GM21737 (cell line): ENCODE measurements at regions not wholly inside any gene's neighbourhood (a gene's known extent, or its start where the extent isn't known, plus 50 kb on each side); places are given as distances from the start of the nearest gene placed in this dataset.

Experiments
- ATAC-seq: cut with Tn5 transposase; IDR thresholded peaks from one replicate; pipeline ENCODE4 v1.9.1; 2021; ENCODE audit warnings: mild to moderate bottlenecking, moderate library complexity; ENCODE audit not compliant: unreplicated experiment

- no peak for ATAC-seq
Observed at GRCh38 chr7:118671149-118671548, 446.6 kb downstream of the ANKRD7 start.

DNA sequence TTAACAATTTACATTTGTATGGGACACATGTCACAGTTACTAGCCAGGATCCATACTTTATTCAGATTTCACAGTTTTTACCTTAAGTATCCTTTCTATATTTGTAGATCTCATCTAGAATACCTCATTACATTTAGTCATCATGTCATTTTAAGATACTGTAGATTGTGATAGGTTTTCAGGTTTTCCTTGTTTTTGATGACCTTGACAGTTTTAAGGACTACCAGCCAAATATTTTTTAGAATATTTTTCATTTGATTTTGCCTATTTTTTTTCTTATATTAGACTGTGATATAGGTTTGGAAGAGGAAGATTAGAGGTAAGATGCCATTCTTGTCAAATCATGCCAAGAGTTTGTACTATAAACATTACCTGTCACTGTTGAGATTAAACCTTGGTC is 460.3 kb downstream of the ANKRD7 start:
- no peak for ATAC-seq

GRCh38 chr7:118689403-118689802 is 464.9 kb downstream of the ANKRD7 start:
- no peak for ATAC-seq

- no peak for ATAC-seq
Observed at GRCh38 chr7:118696879-118697278, 472.4 kb downstream of the ANKRD7 start.

- no peak for ATAC-seq
Observed at GRCh38 chr7:118699222-118699621, 474.7 kb downstream of the ANKRD7 start.

- ATAC-seq: no peak
Observed at GRCh38 chr7:118708741-118709140, 484.2 kb downstream of the ANKRD7 start.

DNA sequence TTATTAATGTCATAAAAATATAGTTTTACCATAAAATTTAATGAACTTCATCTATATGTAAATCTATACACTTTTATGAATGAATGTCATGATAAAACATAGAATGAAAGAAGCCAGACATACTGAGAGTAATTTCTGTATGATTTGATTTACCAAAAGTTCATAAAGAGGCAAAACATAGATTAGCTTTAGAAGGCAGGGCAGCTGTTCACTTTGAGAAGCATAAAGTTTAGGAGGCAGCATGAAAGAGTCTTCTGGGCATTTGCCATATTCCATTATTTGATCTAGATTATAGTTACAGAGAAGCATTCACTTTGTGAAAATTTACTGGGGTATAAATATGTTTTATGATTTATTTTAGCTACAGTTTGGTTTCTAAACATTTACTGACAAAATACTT is 487.2 kb downstream of the ANKRD7 start:
- ATAC-seq: no peak

DNA sequence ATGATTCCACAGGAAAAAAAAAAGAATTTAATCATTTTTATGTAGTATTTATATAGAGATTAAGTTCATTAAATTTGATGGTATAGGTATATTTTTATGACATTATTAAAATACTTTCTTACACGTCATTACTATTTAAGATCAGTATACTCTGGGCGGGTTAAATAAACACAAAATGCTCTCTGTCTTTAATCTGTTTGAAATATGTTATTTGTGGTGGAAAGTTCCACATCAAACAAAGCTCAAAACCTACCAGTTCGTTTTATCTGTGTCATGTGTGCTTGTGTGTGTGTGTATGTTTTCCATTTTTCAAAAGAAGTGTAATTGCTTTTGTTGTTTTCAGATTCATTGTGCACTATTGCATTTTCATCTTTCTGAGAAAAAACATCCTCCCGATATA is 488.5 kb downstream of the ANKRD7 start:
- no peak for ATAC-seq

- ATAC-seq: no peak
Observed at GRCh38 chr7:118720632-118721031, 496.1 kb downstream of the ANKRD7 start.

- no peak for ATAC-seq
Observed at GRCh38 chr7:118731854-118732253, 507.4 kb downstream of the ANKRD7 start.

- no peak for ATAC-seq
Observed at GRCh38 chr7:118734541-118734940, 510.0 kb downstream of the ANKRD7 start.

GRCh38 chr7:118735441-118735840 is 510.9 kb downstream of the ANKRD7 start:
- no peak for ATAC-seq

- no peak for ATAC-seq
Observed at GRCh38 chr7:118737935-118738334, 513.4 kb downstream of the ANKRD7 start.

DNA sequence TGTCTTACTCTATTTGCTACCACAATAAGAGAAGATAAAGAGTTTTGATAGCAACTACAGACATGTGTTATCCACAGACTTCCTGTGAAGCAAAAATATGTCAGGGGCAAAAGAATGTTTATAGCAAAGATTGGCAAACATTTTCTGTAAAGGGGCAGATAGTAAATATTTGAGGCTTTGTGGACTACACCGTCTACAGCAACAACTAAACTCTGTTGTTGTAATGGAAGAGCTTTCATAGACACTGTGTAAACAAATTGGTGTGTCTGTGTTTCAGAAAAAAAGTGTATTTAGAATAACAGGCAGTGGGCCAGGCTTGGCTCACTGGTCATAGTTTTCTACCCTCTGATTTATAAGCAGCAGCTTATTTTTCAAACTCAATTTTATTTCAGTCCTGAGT is 521.4 kb downstream of the ANKRD7 start:
- ATAC-seq: no peak

DNA sequence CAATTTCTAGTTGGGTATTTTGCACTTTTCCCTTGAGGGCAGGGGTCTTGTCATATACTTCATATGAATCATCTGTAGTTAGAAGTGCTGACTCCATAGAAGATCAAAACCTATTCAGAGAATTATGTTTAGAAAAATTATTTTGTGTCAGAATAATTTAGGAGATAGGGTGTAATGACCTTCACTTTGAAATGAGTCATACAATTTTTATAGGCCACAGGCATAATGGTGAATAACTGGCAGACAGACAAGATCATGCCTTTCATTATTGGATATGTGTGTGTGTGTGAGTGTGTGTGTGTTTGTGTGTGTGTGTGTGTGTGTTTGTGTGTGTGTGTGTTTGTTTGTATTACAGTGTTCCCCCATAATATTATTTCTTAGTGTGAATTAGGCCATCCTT is 523.0 kb downstream of the ANKRD7 start:
- no peak for ATAC-seq

GRCh38 chr7:118753479-118753878 is 529.0 kb downstream of the ANKRD7 start:
- no peak for ATAC-seq

- ATAC-seq: no peak
Observed at GRCh38 chr7:118754608-118755007, 530.1 kb downstream of the ANKRD7 start.

- no peak for ATAC-seq
Observed at GRCh38 chr7:118755067-118755625, 530.6 kb downstream of the ANKRD7 start.

DNA sequence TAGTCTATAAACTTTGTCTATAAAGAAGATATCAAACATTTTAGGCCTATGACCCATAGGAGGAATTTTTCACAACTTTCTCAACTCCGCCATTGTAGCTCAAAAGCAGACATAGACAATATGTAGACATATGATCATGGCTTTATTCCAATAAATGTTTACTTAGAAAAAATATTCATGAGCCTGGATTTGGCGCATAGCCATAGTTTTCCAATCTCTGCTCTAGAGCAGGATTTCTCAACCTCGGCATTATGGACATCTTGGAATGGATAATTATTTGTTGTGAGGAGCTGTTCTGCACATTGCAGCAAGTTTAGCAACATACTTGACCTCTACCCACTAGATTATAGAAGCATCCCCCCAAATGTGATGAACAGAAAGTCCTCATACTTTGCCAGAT is 532.6 kb downstream of the ANKRD7 start:
- no peak for ATAC-seq

DNA sequence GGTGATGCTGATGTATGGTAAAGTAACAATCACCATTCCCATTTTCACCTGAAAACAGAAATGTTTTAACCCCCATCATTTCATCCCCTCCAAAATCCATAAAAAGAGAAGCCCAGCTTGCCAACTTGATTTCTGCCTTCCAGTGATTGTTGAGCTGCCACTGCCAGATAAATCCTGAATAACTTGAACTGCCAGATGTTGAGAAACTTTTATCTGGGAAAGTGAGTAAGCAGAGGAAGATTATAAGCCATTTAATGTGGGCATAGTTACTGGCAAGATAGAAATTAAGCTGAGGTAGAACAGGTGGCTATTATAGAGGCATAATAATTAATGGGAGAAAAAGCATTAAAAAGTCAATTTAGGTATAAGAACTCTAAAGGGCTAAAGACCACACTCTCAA is 534.1 kb downstream of the ANKRD7 start:
- ATAC-seq: no peak

DNA sequence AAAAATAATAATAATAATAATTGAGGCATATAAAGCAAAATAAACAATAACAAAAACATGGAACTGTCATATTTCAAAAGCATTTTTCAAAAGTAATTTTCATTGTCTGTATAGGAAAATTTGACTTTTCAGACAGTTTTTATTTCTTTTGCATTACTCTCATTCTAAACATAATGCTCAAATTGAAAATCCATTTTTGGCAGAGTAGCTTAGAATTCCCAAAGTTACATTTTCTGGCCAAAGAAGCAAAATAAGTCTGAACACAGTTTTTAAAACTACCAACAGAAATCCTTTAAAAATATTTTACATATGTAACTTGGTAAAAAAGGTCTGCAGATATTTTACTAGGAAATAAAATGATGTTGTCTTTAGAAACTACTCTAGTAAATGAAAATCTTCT is 535.4 kb downstream of the ANKRD7 start:
- ATAC-seq: no peak

- no peak for ATAC-seq
Observed at GRCh38 chr7:118762451-118762850, 537.9 kb downstream of the ANKRD7 start.

DNA sequence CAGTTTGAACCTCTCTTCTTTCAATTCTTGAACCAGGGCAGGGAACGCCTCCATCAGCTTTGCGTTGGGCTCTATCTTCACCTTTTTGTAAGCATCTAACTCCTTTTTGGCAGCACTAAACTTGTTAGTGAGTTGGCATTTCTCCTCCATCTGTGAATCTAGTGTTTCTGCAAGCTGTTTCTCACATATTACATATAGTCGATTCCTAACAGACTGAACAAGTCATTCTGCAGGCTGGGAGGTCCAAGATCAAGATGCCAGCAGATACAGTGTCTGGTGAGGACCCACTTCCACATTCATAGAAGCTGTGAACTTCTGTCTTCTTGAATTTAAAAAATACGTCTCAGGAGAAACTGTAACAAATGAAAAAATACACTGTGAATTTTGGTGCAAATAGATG is 539.7 kb downstream of the ANKRD7 start:
- no peak for ATAC-seq

DNA sequence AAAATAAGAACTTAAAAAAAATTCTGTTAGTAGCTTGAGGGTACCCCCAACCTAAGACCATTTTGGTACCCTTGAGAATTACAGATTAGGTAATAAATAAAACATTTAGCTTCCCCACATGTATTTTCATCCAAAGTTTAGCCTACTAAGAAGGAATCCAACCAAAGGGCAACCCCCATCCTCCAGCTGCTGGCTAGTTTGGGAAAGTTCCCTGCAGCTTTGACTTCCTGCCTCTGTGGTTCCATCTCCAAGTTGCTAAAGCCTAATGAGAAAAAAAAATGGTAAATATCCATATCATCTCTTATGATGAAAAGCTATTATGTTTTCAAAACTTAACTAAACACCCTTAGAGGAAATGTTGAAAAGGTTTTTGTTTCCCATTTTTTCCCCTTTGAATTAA is 547.2 kb downstream of the ANKRD7 start:
- no peak for ATAC-seq
